ENCODE measurements at regions not wholly inside any gene's neighbourhood (a gene's known extent, or its start where the extent isn't known, plus 50 kb on each side); places are given as distances from the start of the nearest gene placed in this dataset.
A peak's percentile ranks its signal among the peaks of the same experiment; 100 is the strongest.
"Not testable (repeated sequence)": the region's sequence is repeated elsewhere in the genome, so short reads cannot be mapped to it uniquely, and the experiment has no call there.

- H3K9me3 ChIP-seq; DNase-seq; H3K27ac ChIP-seq; H3K4me3 ChIP-seq; H3K4me1 ChIP-seq; H3K36me3 ChIP-seq (ENCODE audit: insufficient read depth in 1 of 2, low read depth in 1 of 2); H3K27me3 ChIP-seq (ENCODE audit: insufficient read depth in 3 of 3, low read length in 2 of 3); ATAC-seq; intact Hi-C loops (cut with DNase I): not testable (repeated sequence)
Observed at GRCh38 chr15:22358932-22359331, 99.8 kb upstream of the GOLGA6L22 start.

GRCh38 chr15:22359587-22359986 lies 99.1 kb upstream of the GOLGA6L22 start:
- H3K4me1 ChIP-seq; H3K4me3 ChIP-seq; H3K27me3 ChIP-seq (ENCODE audit: insufficient read depth in 3 of 3, low read length in 2 of 3); H3K9me3 ChIP-seq; H3K36me3 ChIP-seq (ENCODE audit: insufficient read depth in 1 of 2, low read depth in 1 of 2); H3K27ac ChIP-seq; ATAC-seq; intact Hi-C loops (cut with DNase I); DNase-seq: not testable (repeated sequence)
- WGBS, 3 donors = 7 to 12% (median 11%) methylated on average over 2 of the region's 5 CpGs

GRCh38 chr15:22360696-22361095 lies 98.0 kb upstream of the GOLGA6L22 start:
- H3K27ac ChIP-seq; ATAC-seq; intact Hi-C loops (cut with DNase I); DNase-seq; H3K4me3 ChIP-seq; H3K9me3 ChIP-seq; H3K36me3 ChIP-seq (ENCODE audit: insufficient read depth in 1 of 2, low read depth in 1 of 2); H3K27me3 ChIP-seq (ENCODE audit: insufficient read depth in 3 of 3, low read length in 2 of 3); H3K4me1 ChIP-seq: not testable (repeated sequence)
- 54 to 78% (median 60%) methylated on average over 3 to 5 of the region's 7 CpGs for WGBS, 3 donors

- DNase-seq; intact Hi-C loops (cut with DNase I); ATAC-seq; H3K9me3 ChIP-seq; H3K36me3 ChIP-seq (ENCODE audit: insufficient read depth in 1 of 2, low read depth in 1 of 2); H3K4me3 ChIP-seq; H3K27me3 ChIP-seq (ENCODE audit: insufficient read depth in 3 of 3, low read length in 2 of 3); H3K27ac ChIP-seq; H3K4me1 ChIP-seq: not testable (repeated sequence)
- WGBS, 3 donors = 45% methylated on average over 2 of the region's 3 CpGs; no CpG with 5 or more reads in 2 of the 3 donors
Observed at GRCh38 chr15:22362502-22362901, 96.2 kb upstream of the GOLGA6L22 start.

GRCh38 chr15:22371246-22371834 lies 87.4 kb upstream of the GOLGA6L22 start:
- 53 to 73% (median 68%) methylated on average over 10 to 13 of the region's 35 CpGs for WGBS, 3 donors
- H3K27ac ChIP-seq; H3K27me3 ChIP-seq (ENCODE audit: insufficient read depth in 3 of 3, low read length in 2 of 3); ATAC-seq; DNase-seq; H3K4me1 ChIP-seq; intact Hi-C loops (cut with DNase I); H3K36me3 ChIP-seq (ENCODE audit: insufficient read depth in 1 of 2, low read depth in 1 of 2); H3K4me3 ChIP-seq; H3K9me3 ChIP-seq: not testable (repeated sequence)

GRCh38 chr15:22374531-22374930 lies 84.2 kb upstream of the GOLGA6L22 start:
- ATAC-seq; H3K36me3 ChIP-seq (ENCODE audit: insufficient read depth in 1 of 2, low read depth in 1 of 2); DNase-seq; H3K4me1 ChIP-seq; H3K27me3 ChIP-seq (ENCODE audit: insufficient read depth in 3 of 3, low read length in 2 of 3); intact Hi-C loops (cut with DNase I); H3K4me3 ChIP-seq; H3K27ac ChIP-seq; H3K9me3 ChIP-seq: not testable (repeated sequence)
- WGBS, 3 donors = 54 to 76% methylated on average over 4 of the region's 8 CpGs; no CpG with 5 or more reads in 1 of the 3 donors

- intact Hi-C loops (cut with DNase I); H3K27ac ChIP-seq; ATAC-seq; H3K4me3 ChIP-seq; H3K36me3 ChIP-seq (ENCODE audit: insufficient read depth in 1 of 2, low read depth in 1 of 2); H3K9me3 ChIP-seq; DNase-seq; H3K4me1 ChIP-seq; H3K27me3 ChIP-seq (ENCODE audit: insufficient read depth in 3 of 3, low read length in 2 of 3): not testable (repeated sequence)
- WGBS, 3 donors = 86% methylated on average over 1 of the region's 1 CpG; no CpG with 5 or more reads in 2 of the 3 donors
Observed at GRCh38 chr15:22375829-22376228, 82.9 kb upstream of the GOLGA6L22 start.

GRCh38 chr15:22377859-22378258 lies 80.8 kb upstream of the GOLGA6L22 start:
- H3K27me3 ChIP-seq (ENCODE audit: insufficient read depth in 3 of 3, low read length in 2 of 3); H3K27ac ChIP-seq; H3K4me1 ChIP-seq; intact Hi-C loops (cut with DNase I); DNase-seq; H3K4me3 ChIP-seq; H3K9me3 ChIP-seq; H3K36me3 ChIP-seq (ENCODE audit: insufficient read depth in 1 of 2, low read depth in 1 of 2); ATAC-seq: not testable (repeated sequence)
- no CpG with 5 or more reads among the region's 10 CpGs for WGBS, 3 donors

GRCh38 chr15:22387691-22388090 lies 71.0 kb upstream of the GOLGA6L22 start:
- H3K36me3 ChIP-seq (ENCODE audit: insufficient read depth in 1 of 2, low read depth in 1 of 2); H3K9me3 ChIP-seq; DNase-seq; H3K27me3 ChIP-seq (ENCODE audit: insufficient read depth in 3 of 3, low read length in 2 of 3); ATAC-seq; H3K4me3 ChIP-seq; H3K4me1 ChIP-seq; H3K27ac ChIP-seq; intact Hi-C loops (cut with DNase I): not testable (repeated sequence)
- WGBS, 3 donors = 89 to 100% methylated on average over 2 to 5 of the region's 9 CpGs; no CpG with 5 or more reads in 1 of the 3 donors

GRCh38 chr15:22388365-22388764 lies 70.3 kb upstream of the GOLGA6L22 start:
- H3K4me1 ChIP-seq; ATAC-seq; H3K4me3 ChIP-seq; H3K36me3 ChIP-seq (ENCODE audit: insufficient read depth in 1 of 2, low read depth in 1 of 2); H3K9me3 ChIP-seq; intact Hi-C loops (cut with DNase I); H3K27ac ChIP-seq; H3K27me3 ChIP-seq (ENCODE audit: insufficient read depth in 3 of 3, low read length in 2 of 3): not testable (repeated sequence)
- DNase-seq = peak in 1 of 2 donors; percentile 11
- WGBS, 3 donors = 0 to 42% methylated on average over 1 to 3 of the region's 7 CpGs; no CpG with 5 or more reads in 1 of the 3 donors

GRCh38 chr15:22401207-22401606 lies 57.5 kb upstream of the GOLGA6L22 start:
- H3K27me3 ChIP-seq (ENCODE audit: insufficient read depth in 3 of 3, low read length in 2 of 3); ATAC-seq; DNase-seq; intact Hi-C loops (cut with DNase I); H3K4me3 ChIP-seq; H3K4me1 ChIP-seq; H3K36me3 ChIP-seq (ENCODE audit: insufficient read depth in 1 of 2, low read depth in 1 of 2); H3K27ac ChIP-seq; H3K9me3 ChIP-seq: not testable (repeated sequence)
- WGBS, 3 donors = 78 to 100% (median 89%) methylated on average over 1 of the region's 5 CpGs

- H3K36me3 ChIP-seq (ENCODE audit: insufficient read depth in 1 of 2, low read depth in 1 of 2); H3K27me3 ChIP-seq (ENCODE audit: insufficient read depth in 3 of 3, low read length in 2 of 3); H3K9me3 ChIP-seq; H3K4me1 ChIP-seq; H3K4me3 ChIP-seq; H3K27ac ChIP-seq; DNase-seq; intact Hi-C loops (cut with DNase I); ATAC-seq: not testable (repeated sequence)
- 90 to 92% (median 91%) methylated on average over 1 of the region's 7 CpGs for WGBS, 3 donors
Observed at GRCh38 chr15:22401703-22402102, 57.0 kb upstream of the GOLGA6L22 start.

Data from psoas muscle (tissue), 7 donors.